K562 (cell line): ENCODE measurements at regions not wholly inside any gene's neighbourhood (a gene's known extent, or its start where the extent isn't known, plus 50 kb on each side); places are given as distances from the start of the nearest gene placed in this dataset.

Experiments
- FOXM1 ChIP-seq, 2 experiments: fragments of 450-650 bp in 1 of 2; sonication (generic) in 1 of 2; formaldehyde crosslinking in 1 of 2; IDR thresholded peaks; 2 replicates each; pipeline versions ENCODE4 v1.6.1 to v1.9.0; 2017 to 2022; ENCODE audit warnings: low read depth in 2 of 2, mild to moderate bottlenecking in 2 of 2, missing genetic modification reagents in 1 of 2, moderate library complexity in 1 of 2
- GMEB1 ChIP-seq: fragments of 250-450 bp; sonication (Bioruptor Pico); IDR thresholded peaks from 2 replicates; pipeline ENCODE4 v1.4.0; 2020; ENCODE audit warnings: mild to moderate bottlenecking
- MIER1 ChIP-seq: fragments of 450-650 bp; IDR thresholded peaks from 2 replicates; pipeline ENCODE4 v1.6.1; 2016; ENCODE audit warnings: antibody characterized with exemption, mild to moderate bottlenecking, low read depth
- MYNN ChIP-seq, 2 experiments: sonication (generic); formaldehyde crosslinking in 1 of 2; IDR thresholded peaks; 2 replicates each; pipeline versions ENCODE4 v1.5.0 to v1.6.1; 2016 to 2020; ENCODE audit warnings: antibody characterized with exemption in 1 of 2, missing genetic modification reagents in 1 of 2
- NR2C2 ChIP-seq, 2 experiments: fragments of 200-800 bp in 1 of 2; sonication (Bioruptor generic) in 1 of 2; sonication (generic) in 1 of 2; formaldehyde crosslinking in 1 of 2; IDR thresholded peaks; 2 replicates each; pipeline versions ENCODE4 v1.6.1 to v1.8.0; 2016 to 2022; ENCODE audit warnings: mild to moderate bottlenecking in 1 of 2, missing compliant biosample characterization in 1 of 2, missing genetic modification characterization in 1 of 2, missing genetic modification reagents in 1 of 2
- RBBP5 ChIP-seq: fragments of 200-600 bp; sonication (generic); IDR thresholded peaks from 2 replicates; pipeline ENCODE4 v1.6.1; 2012; ENCODE audit warnings: borderline replicate concordance, mild to moderate bottlenecking, low read length, control low read depth, inconsistent platforms; ENCODE audit not compliant: insufficient read depth, poor library complexity, severe bottlenecking
- SRSF3 ChIP-seq: fragments of 200-400 bp; formaldehyde crosslinking; IDR thresholded peaks from 2 replicates; pipeline ENCODE4 v1.6.1; 2016; ENCODE audit warnings: mild to moderate bottlenecking, low read length, moderate library complexity; ENCODE audit not compliant: insufficient read depth
- SRSF9 ChIP-seq: fragments of 200-400 bp; formaldehyde crosslinking; IDR thresholded peaks from 2 replicates; pipeline ENCODE4 v1.6.1; 2017; ENCODE audit warnings: low read depth, low read length, borderline replicate concordance
- THRA ChIP-seq: fragments of 450-650 bp; IDR thresholded peaks from 2 replicates; pipeline ENCODE4 v1.6.1; 2017; ENCODE audit warnings: mild to moderate bottlenecking, moderate library complexity
- USF2 ChIP-seq: sonication (generic); formaldehyde crosslinking; IDR thresholded peaks from 2 replicates; pipeline ENCODE4 v1.5.0; 2020; ENCODE audit warnings: missing genetic modification reagents
- ZNF551 ChIP-seq: fragments of 250-450 bp; sonication (Bioruptor Pico); IDR thresholded peaks from 2 replicates; pipeline ENCODE4 v1.5.0; 2021; ENCODE audit warnings: mild to moderate bottlenecking, moderate library complexity
- ZNF609 ChIP-seq: sonication (generic); formaldehyde crosslinking; IDR thresholded peaks from 2 replicates; pipeline ENCODE4 v1.8.1; 2023; ENCODE audit warnings: missing genetic modification reagents, mild to moderate bottlenecking, borderline replicate concordance

GRCh38 chr13:86689911-86690310, 890.7 kb upstream of the SLITRK6 start (continued):
- TF ChIP-seq USF2 = no peak
- TF ChIP-seq NR2C2 (CRISPR knock-in tag; IDR thresholded peaks at IDR 0.05) = no peak
- no peak for TF ChIP-seq NR2C2 (tag; IDR thresholded peaks at IDR 0.05)
- no peak for TF ChIP-seq ZNF551 (CRISPR knock-in tag)
- no peak for TF ChIP-seq ZNF609 (CRISPR knock-in tag)
- TF ChIP-seq SRSF3 = no peak
- TF ChIP-seq FOXM1 (IDR thresholded peaks at IDR 0.05; ENCODE audit: low read depth) = no peak
- TF ChIP-seq FOXM1 (CRISPR knock-in tag; IDR thresholded peaks at IDR 0.05; ENCODE audit: low read depth) = no peak
- TF ChIP-seq MYNN (IDR thresholded peaks at IDR 0.05) = no peak
- no peak for TF ChIP-seq MYNN (CRISPR knock-in tag; IDR thresholded peaks at IDR 0.05)
- no peak for TF ChIP-seq GMEB1 (CRISPR knock-in tag)
- TF ChIP-seq RBBP5 = no peak
- no peak for TF ChIP-seq MIER1
- TF ChIP-seq THRA = no peak
- no peak for TF ChIP-seq SRSF9
